KOPT-K1 (cell line): ENCODE measurements at regions not wholly inside any gene's neighbourhood (a gene's known extent, or its start where the extent isn't known, plus 50 kb on each side); places are given as distances from the start of the nearest gene placed in this dataset.
"Not testable (repeated sequence)": the region's sequence is repeated elsewhere in the genome, so short reads cannot be mapped to it uniquely, and the experiment has no call there.

ENCODE experiments used
- H3K27ac ChIP-seq: fragments of 200-600 bp; sonication (generic); 2 replicates; pipeline ENCODE4 v1.5.1; 2016; ENCODE audit warnings: antibody characterized with exemption, mild to moderate bottlenecking, low read depth, low read length; ENCODE audit not compliant: poor library complexity, severe bottlenecking
- H3K36me3 ChIP-seq: fragments of 200-600 bp; sonication (generic); 2 replicates; pipeline ENCODE4 v1.5.1; 2017; ENCODE audit warnings: antibody characterized with exemption, mild to moderate bottlenecking, low read length, moderate library complexity; ENCODE audit not compliant: insufficient read depth
- H3K9me3 ChIP-seq: fragments of 200-600 bp; sonication (generic); 2 replicates; pipeline ENCODE4 v1.5.1; 2017; ENCODE audit warnings: antibody characterized with exemption, low read length, mild to moderate bottlenecking; ENCODE audit not compliant: insufficient read depth, poor library complexity, severe bottlenecking

DNA sequence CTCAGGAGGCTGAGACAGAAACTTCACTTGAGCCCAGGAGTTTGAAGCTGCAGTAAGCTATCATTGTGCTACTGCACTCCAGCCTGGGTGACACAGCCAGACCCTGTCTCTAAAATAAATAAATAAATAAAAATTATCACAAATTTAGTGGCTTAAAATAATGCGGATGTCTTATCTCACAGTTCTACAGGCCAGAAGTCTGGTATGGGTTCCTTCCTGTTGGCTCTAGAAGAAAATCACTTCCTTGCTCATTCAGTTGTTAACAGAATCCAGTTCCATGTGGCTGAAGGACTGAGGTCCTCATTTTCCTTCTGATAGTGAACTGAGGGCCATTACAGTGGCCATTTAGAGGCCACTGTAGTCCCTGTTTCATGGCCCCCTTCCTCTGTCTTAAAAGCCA, 94.6 kb upstream of the S1PR1 start:
- no peaks in the 10 kb centered on the region for H3K36me3 ChIP-seq
- H3K27ac ChIP-seq, result no peak overlapping the region
- H3K9me3 ChIP-seq, result no peaks in the 10 kb centered on the region

DNA sequence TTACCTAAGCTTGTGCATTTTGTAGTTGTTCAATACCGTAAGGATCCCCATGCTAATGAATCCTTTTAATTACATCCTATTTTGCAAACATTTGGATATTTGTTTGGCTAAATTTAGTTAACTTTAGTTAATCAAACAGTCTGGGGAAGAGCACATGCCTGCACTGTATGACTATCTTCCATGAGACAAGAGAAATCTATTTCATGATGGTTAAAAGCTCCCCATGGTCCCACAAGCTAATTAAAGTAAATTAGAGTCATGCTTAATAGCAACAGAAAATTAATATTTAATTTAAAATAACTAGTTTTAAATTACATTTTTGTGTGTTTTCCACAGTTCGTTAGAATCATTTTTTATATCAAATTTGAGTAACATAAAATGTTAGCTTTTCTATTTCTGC, 95.4 kb upstream of the S1PR1 start:
- no peaks in the 10 kb centered on the region for H3K9me3 ChIP-seq
- no peak overlapping the region for H3K27ac ChIP-seq
- H3K36me3 ChIP-seq, result no peaks in the 10 kb centered on the region

DNA sequence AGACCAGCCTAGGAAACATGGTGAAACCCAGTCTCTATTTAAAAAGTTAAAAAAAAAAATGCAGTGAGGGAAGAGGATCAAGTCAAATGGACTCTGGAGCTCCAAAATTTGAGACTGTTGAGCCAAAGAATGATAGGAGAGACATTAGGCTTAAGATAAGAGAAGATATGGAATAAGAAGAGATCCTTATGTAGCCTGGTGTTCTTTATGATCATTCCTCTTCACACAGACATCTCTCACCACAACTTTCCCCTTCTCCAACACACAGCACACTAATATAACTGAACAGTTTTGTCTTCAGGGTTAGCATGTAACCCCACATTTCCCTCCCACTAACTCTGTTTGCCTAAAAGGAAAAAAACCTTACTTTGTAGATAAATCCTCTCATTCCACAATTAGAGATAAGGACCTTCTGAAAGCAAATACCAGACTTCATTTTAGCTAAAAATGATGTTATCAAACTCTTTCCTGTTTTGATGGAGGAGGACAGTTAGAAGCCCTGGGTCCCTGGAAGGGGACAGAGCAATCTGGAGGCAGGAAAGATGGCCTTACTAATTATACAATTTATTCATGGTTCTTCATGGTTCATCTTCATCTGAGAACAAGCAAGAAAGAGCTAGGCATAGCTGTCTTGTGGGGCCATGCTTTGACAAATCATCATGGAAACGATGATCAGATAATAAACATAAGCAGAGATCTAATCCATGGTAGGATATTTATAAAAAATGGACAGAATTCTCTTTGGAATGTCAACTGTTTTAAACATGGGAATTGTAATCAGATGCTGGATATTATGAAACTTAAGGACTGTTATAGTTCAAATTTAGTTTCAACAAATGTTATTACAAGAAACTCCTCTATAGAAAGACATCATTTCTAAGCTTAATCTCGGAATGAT, 96.7 kb upstream of the S1PR1 start:
- no peaks in the 10 kb centered on the region for H3K36me3 ChIP-seq
- H3K9me3 ChIP-seq, result no peaks in the 10 kb centered on the region
- peak overlapping the region; percentile 1 for H3K27ac ChIP-seq

DNA sequence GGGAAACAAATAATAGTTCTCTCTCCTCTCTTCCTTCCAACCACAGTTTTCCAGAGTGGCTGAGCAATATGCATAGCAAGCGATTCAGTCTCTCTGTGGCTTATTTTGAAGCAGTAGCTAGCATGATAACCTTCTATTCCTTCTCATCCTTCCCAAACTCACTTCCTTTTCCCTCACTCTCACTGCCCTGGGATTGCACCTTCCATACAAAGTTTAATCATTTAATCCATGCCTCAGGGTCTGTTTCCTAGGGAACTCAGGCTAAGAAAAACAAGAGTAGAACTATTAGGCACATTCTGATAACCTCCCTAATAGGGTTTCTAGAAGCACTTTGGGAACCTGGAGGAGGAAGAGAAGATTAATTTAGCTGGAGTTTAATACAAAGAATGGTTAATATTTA, 97.7 kb upstream of the S1PR1 start:
- H3K9me3 ChIP-seq, result no peaks in the 10 kb centered on the region
- no peaks in the 10 kb centered on the region for H3K36me3 ChIP-seq
- no peak overlapping the region for H3K27ac ChIP-seq

DNA sequence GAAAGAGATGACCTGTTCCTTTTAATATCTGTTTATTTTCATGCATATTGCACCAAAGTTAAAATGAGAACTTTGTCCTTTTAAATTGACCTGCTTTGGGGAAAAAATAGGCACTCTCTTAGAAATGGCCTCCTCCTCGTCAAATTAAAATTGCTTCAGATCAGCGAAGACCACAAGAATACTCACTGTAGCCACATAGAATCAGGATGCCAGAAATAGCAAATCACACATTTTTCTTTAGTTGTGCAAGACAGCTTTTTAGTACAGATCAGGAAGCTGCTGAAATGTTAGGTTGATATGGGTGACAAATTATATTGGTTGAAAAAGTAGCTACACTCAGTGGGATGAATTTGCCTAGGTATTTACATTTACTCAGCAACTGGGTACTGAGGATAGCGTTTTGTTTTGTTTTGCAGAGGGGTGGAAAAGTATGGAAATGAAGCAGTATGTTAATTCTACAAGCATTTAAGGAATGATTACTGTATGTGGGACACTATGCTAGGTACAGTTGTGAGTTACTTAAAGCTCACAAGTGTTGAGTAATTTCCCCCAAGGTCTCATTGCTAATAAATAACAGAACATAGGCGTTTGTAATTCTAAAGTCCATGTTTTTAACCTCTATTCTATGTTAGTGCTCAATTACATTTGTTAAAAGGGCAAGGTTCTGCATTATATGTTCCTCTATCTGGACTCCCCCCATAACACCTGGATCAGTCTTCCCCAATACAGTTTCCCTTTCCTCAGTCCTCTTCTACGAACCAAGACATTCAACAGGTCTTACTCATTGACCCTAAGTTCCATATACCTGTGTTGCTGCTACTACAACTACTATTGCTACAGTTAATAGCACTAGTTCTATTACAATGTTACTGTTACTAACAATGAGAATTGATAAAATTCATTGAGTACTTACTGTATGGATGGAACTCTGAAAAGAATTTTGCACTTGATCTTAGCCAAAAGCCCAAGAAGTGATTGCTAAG, 99.4 kb upstream of the S1PR1 start:
- Histone ChIP-seq H3K36me3 (no peaks in the 10 kb centered on the region), H3K27ac (peak overlapping the region; percentile 96), H3K9me3 (no peaks in the 10 kb centered on the region)

DNA sequence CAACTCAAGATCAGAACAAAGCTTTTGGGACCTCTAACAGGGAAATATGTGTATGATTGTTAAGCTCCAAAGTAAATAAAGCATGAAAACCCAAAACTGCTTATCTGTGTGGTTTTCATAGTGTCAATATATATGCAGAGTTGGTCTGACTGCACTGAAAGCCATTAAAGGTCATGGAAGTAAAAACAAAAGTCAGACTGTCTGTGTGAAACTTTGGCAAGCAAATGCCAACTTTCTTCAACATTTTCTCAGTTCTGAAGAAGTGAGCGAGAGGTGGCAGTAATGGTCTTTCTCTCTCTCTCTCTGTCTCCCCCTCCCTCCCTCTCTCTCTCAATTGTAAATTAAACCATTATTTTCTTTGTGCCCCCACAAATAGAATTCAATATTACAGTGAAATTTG, 100.1 kb upstream of the S1PR1 start:
- Histone ChIP-seq H3K36me3 (no peaks in the 10 kb centered on the region), H3K27ac (peak overlapping the region; percentile 96)

DNA sequence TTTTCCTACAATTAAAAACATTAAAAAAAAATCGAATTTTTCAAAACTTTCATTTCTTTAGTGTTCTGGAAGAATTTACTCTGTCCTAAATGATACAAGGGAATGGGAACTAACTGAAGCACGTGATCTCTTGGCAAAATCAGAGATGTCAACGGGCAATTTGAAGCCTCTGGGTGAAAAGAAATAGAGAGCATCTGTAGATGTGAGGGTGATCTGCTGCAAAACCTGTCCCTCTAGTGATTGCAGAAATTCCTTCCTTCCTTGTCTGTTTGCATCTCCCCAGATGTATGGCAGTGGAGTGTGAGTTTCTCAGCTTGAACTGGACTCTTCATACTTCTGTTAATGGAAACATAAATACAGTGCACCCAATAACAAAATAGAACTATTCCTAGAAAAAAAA, 100.5 kb upstream of the S1PR1 start:
- no peaks in the 10 kb centered on the region for H3K9me3 ChIP-seq
- H3K27ac ChIP-seq, result peak overlapping the region; percentile 96
- H3K36me3 ChIP-seq, result no peaks in the 10 kb centered on the region

More for the DNA sequence above, 100.1 kb upstream of the S1PR1 start:
- H3K9me3 ChIP-seq, result no peaks in the 10 kb centered on the region

DNA sequence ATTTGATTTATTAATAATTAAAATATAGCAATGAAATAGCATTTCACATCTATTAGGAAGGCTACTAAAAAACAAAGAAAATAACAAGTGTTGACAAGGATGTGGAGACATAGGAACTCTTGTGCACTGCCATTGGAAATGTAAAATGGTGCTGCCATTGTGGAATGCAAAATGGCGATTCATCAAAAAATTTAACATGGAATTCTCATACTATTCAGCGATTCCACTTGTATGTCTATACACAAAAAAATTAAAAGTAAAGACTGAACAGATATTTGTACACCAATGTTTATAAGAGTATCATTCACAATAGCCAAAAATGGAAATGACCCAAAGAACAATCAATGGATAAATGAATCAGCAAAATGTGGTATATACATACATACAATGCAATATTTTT, 101.3 kb upstream of the S1PR1 start:
- Histone ChIP-seq H3K9me3 (no peaks in the 10 kb centered on the region), H3K27ac (peak overlapping the region; percentile 96), H3K36me3 (no peaks in the 10 kb centered on the region)

DNA sequence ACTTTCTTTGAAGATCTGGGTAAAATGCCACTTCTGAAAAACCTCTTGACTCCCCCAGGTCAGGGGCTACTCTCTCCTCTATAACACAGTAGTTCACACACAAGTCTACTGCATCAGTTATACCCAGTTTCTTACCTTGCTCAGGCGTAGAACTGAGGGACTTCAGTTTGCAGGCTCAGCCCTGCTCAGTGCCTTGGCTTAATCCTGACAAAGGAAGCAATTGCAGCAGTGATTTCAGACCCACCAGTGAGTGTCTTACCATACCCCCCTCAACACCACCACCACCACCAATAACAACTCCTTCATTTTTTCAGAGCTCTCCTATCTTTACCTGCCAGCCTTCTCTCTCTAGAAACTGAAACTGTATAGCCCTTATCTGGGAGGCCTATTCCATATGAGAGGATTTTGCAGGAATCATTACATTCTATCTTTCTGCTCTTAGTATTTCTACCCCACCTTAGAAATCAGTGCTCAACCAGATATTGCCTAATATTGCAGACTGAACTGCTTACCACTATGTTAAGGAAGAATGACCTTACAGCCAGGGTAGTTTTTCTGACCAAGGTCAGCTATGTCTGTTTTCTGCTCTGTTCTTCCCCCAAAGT, 105.5 kb upstream of the S1PR1 start:
- Histone ChIP-seq H3K9me3 (no peaks in the 10 kb centered on the region), H3K36me3 (no peaks in the 10 kb centered on the region), H3K27ac (peak overlapping the region; percentile 96)

DNA sequence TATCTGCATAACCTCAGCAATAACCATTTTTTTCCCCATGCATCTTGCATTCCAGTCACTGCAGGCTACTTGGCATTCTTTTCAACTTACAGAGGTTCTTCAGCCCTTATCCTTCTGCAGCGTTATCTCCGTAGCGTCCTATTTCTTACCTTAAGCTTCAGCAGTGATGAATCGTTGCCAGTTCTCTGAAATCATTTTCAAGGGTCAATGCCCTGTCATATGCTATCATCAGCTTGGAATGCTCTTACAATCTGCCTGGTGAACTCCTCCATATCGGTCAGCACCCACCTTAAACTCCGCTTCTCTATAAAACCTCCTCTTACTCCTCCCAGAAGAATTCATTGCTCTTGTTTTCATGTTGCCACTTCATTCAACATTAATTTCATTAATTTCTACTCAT, 105.1 kb upstream of the DPH5 start:
- peak overlapping the region; percentile 96 for H3K27ac ChIP-seq

DNA sequence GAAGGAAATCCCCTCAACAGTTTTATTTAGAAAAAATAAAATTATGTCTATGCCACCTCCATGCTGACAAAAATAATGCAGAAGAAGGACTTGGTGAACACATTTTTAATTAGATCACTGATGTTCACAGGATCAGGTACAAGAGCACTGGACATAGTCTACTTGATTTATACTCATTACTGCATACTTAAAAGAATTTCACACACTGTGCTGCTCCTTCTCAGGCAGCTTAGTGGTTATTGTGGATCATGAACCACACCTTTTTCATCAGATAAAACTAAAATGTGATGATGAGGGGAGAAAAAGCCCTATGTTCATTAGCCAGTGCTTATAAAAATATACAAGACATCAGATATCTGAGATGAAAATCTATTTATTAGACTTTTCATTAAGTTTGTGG, 103.3 kb upstream of the DPH5 start:
- H3K9me3 ChIP-seq, result no peaks in the 10 kb centered on the region
- H3K36me3 ChIP-seq, result no peaks in the 10 kb centered on the region
- peak overlapping the region; percentile 96 for H3K27ac ChIP-seq

More for the DNA sequence above, 105.1 kb upstream of the DPH5 start:
- Histone ChIP-seq H3K36me3 (no peaks in the 10 kb centered on the region), H3K9me3 (no peaks in the 10 kb centered on the region)

DNA sequence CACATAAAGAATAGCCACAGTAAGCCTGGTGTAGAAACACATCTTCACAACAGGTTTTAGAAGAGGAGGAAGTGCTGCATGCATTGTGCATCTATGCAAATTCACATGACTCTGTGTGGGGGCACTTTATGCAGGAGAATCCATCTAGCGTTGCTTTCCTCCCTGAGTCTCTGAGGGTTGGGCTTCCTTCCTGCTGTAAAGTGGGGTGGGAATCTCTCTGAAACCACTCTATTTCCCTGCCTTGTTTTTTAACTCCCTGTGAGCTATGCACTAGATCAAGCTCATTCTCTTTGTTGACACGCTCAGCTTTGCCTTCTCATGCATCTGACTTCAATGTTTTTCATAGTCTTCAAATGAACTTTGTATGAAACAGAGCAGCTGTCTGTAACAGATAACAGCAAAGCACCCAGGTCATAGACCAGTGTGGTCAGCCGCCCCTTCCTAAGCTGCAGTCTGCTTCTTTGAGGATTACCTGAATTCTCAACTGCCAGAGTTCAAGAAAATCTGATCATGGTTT, 102.7 kb upstream of the DPH5 start:
- Histone ChIP-seq H3K9me3 (no peaks in the 10 kb centered on the region), H3K27ac (peak overlapping the region; percentile 96), H3K36me3 (no peaks in the 10 kb centered on the region)

DNA sequence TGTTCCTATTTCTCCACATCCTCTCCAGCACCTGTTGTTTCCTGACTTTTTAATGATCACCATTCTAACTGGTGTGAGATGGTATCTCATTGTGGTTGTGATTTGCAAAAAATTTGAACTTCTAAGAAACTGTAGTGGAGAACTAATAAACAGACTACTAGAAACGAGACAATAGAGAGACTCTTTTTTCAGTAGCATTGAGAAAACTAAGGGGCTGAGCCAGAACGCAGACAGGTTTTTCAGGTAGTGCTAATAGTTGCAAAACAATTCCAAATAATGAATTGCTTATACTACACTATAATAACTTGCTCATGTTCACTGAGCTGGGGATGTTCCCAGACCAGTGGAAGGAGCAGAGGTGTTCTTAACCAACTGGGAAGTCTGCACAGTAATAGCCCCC, 98.8 kb upstream of the DPH5 start:
- peak overlapping the region; percentile 96 for H3K27ac ChIP-seq
- H3K9me3 ChIP-seq, result no peaks in the 10 kb centered on the region
- no peaks in the 10 kb centered on the region for H3K36me3 ChIP-seq

DNA sequence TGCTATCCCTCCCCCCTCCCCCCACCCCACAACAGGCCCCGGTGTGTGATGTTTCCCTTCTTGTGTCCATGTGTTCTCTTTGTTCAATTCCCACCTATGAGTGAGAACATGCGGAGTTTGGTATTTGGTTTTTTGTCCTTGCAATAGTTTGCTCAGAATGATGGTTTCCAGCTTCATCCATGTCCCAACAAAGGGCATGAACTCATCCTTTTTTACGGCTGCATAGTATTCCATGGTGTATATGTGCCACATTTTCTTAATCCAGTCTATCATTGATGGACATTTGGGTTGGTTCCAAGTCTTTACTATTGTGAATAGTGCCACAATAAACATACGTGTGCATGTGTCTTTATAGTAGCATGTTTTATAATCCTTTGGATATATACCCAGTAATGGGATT, 98.3 kb upstream of the DPH5 start:
- H3K36me3 ChIP-seq, H3K9me3 ChIP-seq: not testable (repeated sequence)
- peak overlapping the region; percentile 96 for H3K27ac ChIP-seq
